Stimulated activated CD4-positive, alpha-beta T cell treated with anti-CD3 and anti-CD28 coated beads, Interleukin-12 subunit alpha, Interleukin-12 subunit beta, amount 100 ng/mL, for 4 hours (primary cell): ENCODE measurements at regions not wholly inside any gene's neighbourhood (a gene's known extent, or its start where the extent isn't known, plus 50 kb on each side); places are given as distances from the start of the nearest gene placed in this dataset.
"Not testable (repeated sequence)": the region's sequence is repeated elsewhere in the genome, so short reads cannot be mapped to it uniquely, and the experiment has no call there.

ENCODE experiments used
- DNase-seq: peaks from one replicate; pipeline ENCODE4 v3.0.0-alpha.2; 2020

GRCh38 chr10:118969014-118969413 lies 60.5 kb upstream of the NANOS1 start:
- DNase-seq: no peak

GRCh38 chr10:118970770-118971169 lies 58.7 kb upstream of the NANOS1 start:
- DNase-seq: no peak

- DNase-seq: no peak
Measured at GRCh38 chr10:118971187-118971586, 58.3 kb upstream of the NANOS1 start.

- no peak for DNase-seq
Measured at GRCh38 chr10:118971876-118972275, 57.6 kb upstream of the NANOS1 start.

GRCh38 chr10:118973744-118974143 lies 55.8 kb upstream of the NANOS1 start:
- DNase-seq: no peak

GRCh38 chr10:118974951-118975350 lies 54.6 kb upstream of the NANOS1 start:
- no peak for DNase-seq

- not testable (repeated sequence) for DNase-seq
Measured at GRCh38 chr10:118976219-118976618, 53.3 kb upstream of the NANOS1 start.

- DNase-seq: no peak
Measured at GRCh38 chr10:118977022-118977599, 52.4 kb upstream of the NANOS1 start.

- no peak for DNase-seq
Measured at GRCh38 chr10:118977835-118978234, 51.7 kb upstream of the NANOS1 start.

- DNase-seq: no peak
Measured at GRCh38 chr10:118978316-118978997, 51.1 kb upstream of the NANOS1 start.

- DNase-seq: no peak
Measured at GRCh38 chr10:118978998-118979350, 50.5 kb upstream of the NANOS1 start.

- DNase-seq: no peak
Measured at GRCh38 chr10:118979661-118980060, 49.9 kb upstream of the NANOS1 start.
